ENCODE measurements at regions not wholly inside any gene's neighbourhood (a gene's known extent, or its start where the extent isn't known, plus 50 kb on each side); places are given as distances from the start of the nearest gene placed in this dataset.

DNA sequence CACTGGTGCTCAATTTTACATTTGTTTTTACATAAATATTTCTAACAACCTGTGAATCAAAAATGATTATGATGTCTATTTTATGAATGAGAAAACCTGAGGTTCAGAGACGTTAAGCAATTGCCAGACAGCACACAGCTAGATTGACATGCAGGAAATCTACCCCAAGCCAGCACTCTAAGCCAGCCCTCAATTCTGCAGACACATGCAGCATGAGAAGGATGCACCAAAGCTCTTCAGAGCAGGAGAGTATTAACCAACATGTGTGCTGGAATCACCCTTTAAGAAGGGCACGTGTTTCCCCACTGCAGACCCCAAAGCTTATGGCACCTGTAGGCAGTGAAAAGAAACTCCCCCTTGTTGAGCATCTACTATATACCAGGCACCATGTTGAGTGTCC, 126.1 kb upstream of the ARHGEF3 start:
- no peak for TF ChIP-seq CTCF (IDR thresholded peaks at IDR 0.05; ENCODE audit: insufficient read depth, low read length)
- TF ChIP-seq POLR2AphosphoS5 (IDR thresholded peaks at IDR 0.05; ENCODE audit: low read depth), result no peak
- TF ChIP-seq, protein P1, sequence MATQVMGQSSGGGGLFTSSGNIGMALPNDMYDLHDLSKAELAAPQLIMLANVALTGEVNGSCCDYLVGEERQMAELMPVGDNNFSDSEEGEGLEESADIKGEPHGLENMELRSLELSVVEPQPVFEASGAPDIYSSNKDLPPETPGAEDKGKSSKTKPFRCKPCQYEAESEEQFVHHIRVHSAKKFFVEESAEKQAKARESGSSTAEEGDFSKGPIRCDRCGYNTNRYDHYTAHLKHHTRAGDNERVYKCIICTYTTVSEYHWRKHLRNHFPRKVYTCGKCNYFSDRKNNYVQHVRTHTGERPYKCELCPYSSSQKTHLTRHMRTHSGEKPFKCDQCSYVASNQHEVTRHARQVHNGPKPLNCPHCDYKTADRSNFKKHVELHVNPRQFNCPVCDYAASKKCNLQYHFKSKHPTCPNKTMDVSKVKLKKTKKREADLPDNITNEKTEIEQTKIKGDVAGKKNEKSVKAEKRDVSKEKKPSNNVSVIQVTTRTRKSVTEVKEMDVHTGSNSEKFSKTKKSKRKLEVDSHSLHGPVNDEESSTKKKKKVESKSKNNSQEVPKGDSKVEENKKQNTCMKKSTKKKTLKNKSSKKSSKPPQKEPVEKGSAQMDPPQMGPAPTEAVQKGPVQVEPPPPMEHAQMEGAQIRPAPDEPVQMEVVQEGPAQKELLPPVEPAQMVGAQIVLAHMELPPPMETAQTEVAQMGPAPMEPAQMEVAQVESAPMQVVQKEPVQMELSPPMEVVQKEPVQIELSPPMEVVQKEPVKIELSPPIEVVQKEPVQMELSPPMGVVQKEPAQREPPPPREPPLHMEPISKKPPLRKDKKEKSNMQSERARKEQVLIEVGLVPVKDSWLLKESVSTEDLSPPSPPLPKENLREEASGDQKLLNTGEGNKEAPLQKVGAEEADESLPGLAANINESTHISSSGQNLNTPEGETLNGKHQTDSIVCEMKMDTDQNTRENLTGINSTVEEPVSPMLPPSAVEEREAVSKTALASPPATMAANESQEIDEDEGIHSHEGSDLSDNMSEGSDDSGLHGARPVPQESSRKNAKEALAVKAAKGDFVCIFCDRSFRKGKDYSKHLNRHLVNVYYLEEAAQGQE (IDR thresholded peaks at IDR 0.05; ENCODE audit: insufficient replicate concordance, low read depth), result no peak
- TF ChIP-seq SPI1 (IDR thresholded peaks at IDR 0.05; ENCODE audit: borderline replicate concordance, low read depth), result no peak

Measured in HL-60 (cell line).